Chondrocyte (in vitro differentiated cells): ENCODE measurements at regions not wholly inside any gene's neighbourhood (a gene's known extent, or its start where the extent isn't known, plus 50 kb on each side); places are given as distances from the start of the nearest gene placed in this dataset.

ENCODE experiments used
- DNase-seq: peaks from one replicate; pipeline ENCODE4 v3.0.0; 2021; ENCODE audit warnings: mixed read lengths, low spot score
- H3K27ac Mint-ChIP-seq: one replicate; pipeline ENCODE4 v1.8.0; 2021; ENCODE audit warnings: mild to moderate bottlenecking, moderate library complexity, mixed read lengths; ENCODE audit not compliant: unreplicated experiment
- H3K27me3 Mint-ChIP-seq: 2 replicates; pipeline ENCODE4 v1.8.0; 2021; ENCODE audit warnings: low read depth, mixed read lengths
- H3K36me3 Mint-ChIP-seq: 2 replicates; pipeline ENCODE4 v1.8.0; 2021; ENCODE audit warnings: low read depth, mixed read lengths
- H3K4me1 Mint-ChIP-seq: 2 replicates; pipeline ENCODE4 v1.8.0; 2021; ENCODE audit warnings: low read depth, mild to moderate bottlenecking, mixed read lengths
- H3K4me3 Mint-ChIP-seq: one replicate; pipeline ENCODE4 v1.8.0; 2021; ENCODE audit warnings: mild to moderate bottlenecking, moderate library complexity, mixed read lengths; ENCODE audit not compliant: unreplicated experiment
- H3K9me3 Mint-ChIP-seq: 2 replicates; pipeline ENCODE4 v1.8.0; 2021; ENCODE audit warnings: low read depth, mixed read lengths
- TF ChIP-seq, protein P1 (sequence below): fragments of 200-600 bp; sonication (generic); IDR thresholded peaks from 2 replicates; pipeline ENCODE4 v1.5.0; 2021; ENCODE audit warnings: antibody characterized with exemption, mild to moderate bottlenecking, moderate library complexity

- H3K9me3 Mint-ChIP-seq = no peaks in the 10 kb centered on the region
- TF ChIP-seq, protein P1, sequence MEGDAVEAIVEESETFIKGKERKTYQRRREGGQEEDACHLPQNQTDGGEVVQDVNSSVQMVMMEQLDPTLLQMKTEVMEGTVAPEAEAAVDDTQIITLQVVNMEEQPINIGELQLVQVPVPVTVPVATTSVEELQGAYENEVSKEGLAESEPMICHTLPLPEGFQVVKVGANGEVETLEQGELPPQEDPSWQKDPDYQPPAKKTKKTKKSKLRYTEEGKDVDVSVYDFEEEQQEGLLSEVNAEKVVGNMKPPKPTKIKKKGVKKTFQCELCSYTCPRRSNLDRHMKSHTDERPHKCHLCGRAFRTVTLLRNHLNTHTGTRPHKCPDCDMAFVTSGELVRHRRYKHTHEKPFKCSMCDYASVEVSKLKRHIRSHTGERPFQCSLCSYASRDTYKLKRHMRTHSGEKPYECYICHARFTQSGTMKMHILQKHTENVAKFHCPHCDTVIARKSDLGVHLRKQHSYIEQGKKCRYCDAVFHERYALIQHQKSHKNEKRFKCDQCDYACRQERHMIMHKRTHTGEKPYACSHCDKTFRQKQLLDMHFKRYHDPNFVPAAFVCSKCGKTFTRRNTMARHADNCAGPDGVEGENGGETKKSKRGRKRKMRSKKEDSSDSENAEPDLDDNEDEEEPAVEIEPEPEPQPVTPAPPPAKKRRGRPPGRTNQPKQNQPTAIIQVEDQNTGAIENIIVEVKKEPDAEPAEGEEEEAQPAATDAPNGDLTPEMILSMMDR = no peak
- H3K27me3 Mint-ChIP-seq = peaks cover 1% of the 10 kb centered on the region
- H3K4me3 Mint-ChIP-seq = no peak overlapping the region
- peaks cover 69% of the 10 kb centered on the region for H3K4me1 Mint-ChIP-seq
- DNase-seq = no peak
- H3K36me3 Mint-ChIP-seq = no peaks in the 10 kb centered on the region
- H3K27ac Mint-ChIP-seq = peak overlapping the region; percentile 64
These were observed 564.0 kb upstream of the KLF4 start for GRCh38 chr9:108053555-108054061.

DNA sequence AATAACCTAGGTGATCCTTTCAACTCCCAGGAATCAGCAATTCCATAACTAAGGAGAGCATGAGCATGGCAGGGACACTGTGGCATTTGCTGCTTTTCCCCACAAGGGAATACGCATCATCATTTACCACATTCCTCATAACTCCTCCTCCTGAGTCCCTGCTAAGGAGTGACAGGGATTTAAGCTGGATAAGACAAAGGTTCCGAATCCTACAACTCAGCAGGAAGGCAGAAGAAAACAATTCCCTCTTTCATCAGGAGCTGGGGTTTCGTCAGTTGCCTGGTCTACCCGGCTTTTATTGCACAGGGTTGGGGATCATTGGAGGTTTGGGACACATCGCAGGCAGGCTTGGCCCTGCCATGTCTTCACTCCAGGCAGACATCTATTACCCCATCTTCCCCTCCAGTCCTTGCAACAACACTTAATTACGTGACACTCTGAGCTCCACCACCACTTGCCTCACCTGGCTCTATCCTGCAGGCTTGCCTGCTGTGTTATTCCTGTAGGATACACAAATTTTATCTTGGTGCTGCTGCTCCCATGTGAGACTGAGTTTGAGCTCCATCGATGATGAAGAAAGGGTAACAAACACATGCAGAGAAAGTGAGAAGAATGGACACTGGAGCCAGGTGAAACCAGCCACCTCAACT lies 563.0 kb upstream of the KLF4 start:
- no peak for DNase-seq
- H3K4me1 Mint-ChIP-seq = peaks cover 68% of the 10 kb centered on the region
- H3K27me3 Mint-ChIP-seq = peaks cover 1% of the 10 kb centered on the region
- H3K4me3 Mint-ChIP-seq = no peak overlapping the region
- H3K27ac Mint-ChIP-seq = no peak overlapping the region
- H3K36me3 Mint-ChIP-seq = no peaks in the 10 kb centered on the region
- TF ChIP-seq, protein P1 = no peak
- H3K9me3 Mint-ChIP-seq = no peaks in the 10 kb centered on the region

DNA sequence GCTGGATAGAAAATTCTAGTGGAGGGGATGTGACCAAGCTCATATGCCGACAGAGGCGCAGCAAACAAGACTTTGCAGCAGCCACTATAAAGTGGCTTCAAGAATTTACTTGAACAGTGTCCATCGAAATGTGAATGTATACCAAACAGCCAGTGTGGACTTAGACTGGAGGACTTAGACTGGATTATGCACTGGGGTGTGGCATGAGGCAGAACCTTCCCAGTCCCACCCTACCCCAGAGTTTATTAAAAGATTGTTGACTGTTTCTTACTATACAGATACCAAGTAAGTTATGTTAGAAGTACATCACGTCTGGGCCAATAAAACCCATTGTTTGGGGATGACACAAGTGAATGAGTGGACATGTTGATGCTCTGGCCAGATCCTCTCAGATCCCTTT lies 561.3 kb upstream of the KLF4 start:
- Mint-ChIP-seq H3K4me1 (peaks cover 58% of the 10 kb centered on the region), H3K9me3 (no peaks in the 10 kb centered on the region), H3K27ac (no peak overlapping the region), H3K27me3 (peaks cover 1% of the 10 kb centered on the region), H3K4me3 (no peak overlapping the region), H3K36me3 (no peaks in the 10 kb centered on the region)
- DNase-seq = no peak
- TF ChIP-seq, protein P1 = no peak

GRCh38 chr9:108049671-108050494 lies 560.3 kb upstream of the KLF4 start:
- Mint-ChIP-seq H3K36me3 (no peaks in the 10 kb centered on the region), H3K27me3 (peaks cover 1% of the 10 kb centered on the region), H3K9me3 (no peaks in the 10 kb centered on the region), H3K4me3 (no peak overlapping the region), H3K4me1 (peaks cover 58% of the 10 kb centered on the region), H3K27ac (peak overlapping the region; percentile 71)
- TF ChIP-seq, protein P1 = no peak
- no peak for DNase-seq

GRCh38 chr9:108049026-108049607 lies 559.5 kb upstream of the KLF4 start:
- Mint-ChIP-seq H3K4me3 (no peak overlapping the region), H3K36me3 (no peaks in the 10 kb centered on the region), H3K9me3 (peaks cover 5% of the 10 kb centered on the region), H3K27me3 (no peaks in the 10 kb centered on the region), H3K4me1 (peaks cover 54% of the 10 kb centered on the region), H3K27ac (peak overlapping the region; percentile 93)
- TF ChIP-seq, protein P1 = no peak
- no peak for DNase-seq
